MM.1S (cell line): ENCODE measurements at regions not wholly inside any gene's neighbourhood (a gene's known extent, or its start where the extent isn't known, plus 50 kb on each side); places are given as distances from the start of the nearest gene placed in this dataset.

Experiments used
- DNase-seq: peaks from one replicate; pipeline ENCODE4 v3.0.0-alpha.2; 2015
- H2AFZ ChIP-seq: fragments of 300-600 bp; sonication (generic); 2 replicates; pipeline ENCODE4 v1.6.0; 2016; ENCODE audit warnings: antibody characterized with exemption, low read length
- H3F3A ChIP-seq: fragments of 300-600 bp; sonication (generic); 2 replicates; pipeline ENCODE4 v1.6.1; 2016; ENCODE audit warnings: mild to moderate bottlenecking, antibody characterized with exemption, low read length, moderate library complexity, mixed read lengths; ENCODE audit not compliant: insufficient read depth
- H3K27ac ChIP-seq: fragments of 300-600 bp; sonication (generic); 2 replicates; pipeline ENCODE4 v1.5.1; 2016; ENCODE audit warnings: mild to moderate bottlenecking, low read length
- H3K27me3 ChIP-seq: fragments of 300-600 bp; sonication (generic); replicated peaks from 2 replicates; pipeline ENCODE4 v1.6.0; 2016; ENCODE audit warnings: low read length; ENCODE audit not compliant: insufficient read depth
- H3K36me3 ChIP-seq: fragments of 300-600 bp; sonication (generic); replicated peaks from 2 replicates; pipeline ENCODE4 v1.6.1; 2016; ENCODE audit warnings: mild to moderate bottlenecking, low read length, mixed read lengths; ENCODE audit not compliant: insufficient read depth
- H3K4me1 ChIP-seq: fragments of 300-600 bp; sonication (generic); 2 replicates; pipeline ENCODE4 v1.6.1; 2016; ENCODE audit warnings: low read length, mixed read lengths
- H3K4me2 ChIP-seq: fragments of 300-600 bp; sonication (generic); 2 replicates; pipeline ENCODE4 v1.6.0; 2016; ENCODE audit warnings: low read depth, low read length
- H3K4me3 ChIP-seq: fragments of 300-600 bp; sonication (generic); 2 replicates; pipeline ENCODE4 v1.5.1; 2016; ENCODE audit warnings: low read length, mixed read lengths
- H3K79me2 ChIP-seq: fragments of 300-600 bp; sonication (generic); 2 replicates; pipeline ENCODE4 v1.6.1; 2016; ENCODE audit warnings: mixed run types, low read length, mixed read lengths
- H3K9ac ChIP-seq: fragments of 300-600 bp; sonication (generic); 2 replicates; pipeline ENCODE4 v1.6.1; 2016; ENCODE audit warnings: low read length, mixed read lengths
- H3K9me2 ChIP-seq: fragments of 300-600 bp; sonication (generic); replicated peaks from 2 replicates; pipeline ENCODE4 v1.6.1; 2016; ENCODE audit warnings: mild to moderate bottlenecking, low read length, mixed read lengths; ENCODE audit not compliant: insufficient read depth
- H3K9me3 ChIP-seq: fragments of 300-600 bp; sonication (generic); replicated peaks from 2 replicates; pipeline ENCODE4 v1.6.1; 2016; ENCODE audit warnings: mild to moderate bottlenecking, low read length, mixed read lengths; ENCODE audit not compliant: insufficient read depth
- H4K20me1 ChIP-seq: fragments of 300-600 bp; sonication (generic); 2 replicates; pipeline ENCODE4 v1.6.1; 2016; ENCODE audit warnings: mild to moderate bottlenecking, low read length, moderate library complexity, mixed read lengths; ENCODE audit not compliant: insufficient read depth
- CTCF ChIP-seq: fragments of 300-600 bp; sonication (generic); IDR thresholded peaks from 2 replicates; pipeline ENCODE4 v1.5.1; 2016; ENCODE audit warnings: antibody characterized with exemption, low read length, mixed read lengths
- EZH2 ChIP-seq: fragments of 300-600 bp; sonication (generic); optimal IDR thresholded peaks from 2 replicates; pipeline ENCODE3; 2017; ENCODE audit warnings: low read depth, mild to moderate bottlenecking, antibody characterized with exemption, low read length, mixed read lengths
- EZH2phosphoT487 ChIP-seq: fragments of 300-600 bp; sonication (generic); IDR thresholded peaks from 2 replicates; pipeline ENCODE4 v1.6.1; 2018; ENCODE audit warnings: antibody characterized with exemption, low read length

- Histone ChIP-seq H3K27me3 (no peaks in the 10 kb centered on the region), H3K4me2 (no peak overlapping the region), H2AFZ (no peak overlapping the region), H3K27ac (no peak overlapping the region), H3K9ac (no peak overlapping the region), H3K36me3 (no peaks in the 10 kb centered on the region), H3K4me1 (no peaks in the 10 kb centered on the region), H4K20me1 (no peaks in the 10 kb centered on the region), H3F3A (no peaks in the 10 kb centered on the region), H3K4me3 (no peak overlapping the region), H3K79me2 (no peaks in the 10 kb centered on the region), H3K9me3 (no peaks in the 10 kb centered on the region), H3K9me2 (no peaks in the 10 kb centered on the region)
- no peak for DNase-seq
- TF ChIP-seq CTCF (no peak), EZH2 (no peak), EZH2phosphoT487 (no peak)
These were observed 507.3 kb upstream of the CBLB start for GRCh38 chr3:106376016-106376570.

DNA sequence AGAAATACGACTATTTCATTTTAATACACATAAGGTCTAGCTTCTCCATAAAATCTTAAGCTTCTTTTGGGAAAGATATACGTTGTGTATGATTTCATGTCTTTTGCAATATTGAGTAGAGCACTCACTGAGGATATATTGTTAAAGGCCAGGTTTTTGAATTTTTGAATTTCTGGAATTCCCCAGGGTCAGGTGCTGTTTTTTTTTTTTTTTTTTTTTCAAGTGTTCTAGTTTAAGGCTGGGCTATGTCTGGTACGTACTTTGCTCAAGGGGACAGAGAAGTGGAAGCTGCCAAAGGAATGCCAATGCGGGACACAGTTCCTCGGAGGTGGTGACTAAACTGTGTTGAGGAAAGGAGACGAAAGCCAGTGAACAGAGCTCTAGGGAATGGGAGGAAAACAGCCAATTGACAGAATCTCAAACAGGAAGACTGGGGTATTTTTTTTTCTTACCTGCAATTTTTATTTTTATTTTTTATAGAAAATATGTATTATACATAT is 510.5 kb upstream of the CBLB start:
- Histone ChIP-seq H3K79me2 (no peaks in the 10 kb centered on the region), H3K9ac (no peak overlapping the region), H3K4me1 (no peaks in the 10 kb centered on the region), H3K36me3 (no peaks in the 10 kb centered on the region), H3K27me3 (no peaks in the 10 kb centered on the region), H3F3A (no peaks in the 10 kb centered on the region), H4K20me1 (no peaks in the 10 kb centered on the region), H3K27ac (no peak overlapping the region), H3K4me3 (no peak overlapping the region), H3K4me2 (no peak overlapping the region), H3K9me2 (no peaks in the 10 kb centered on the region), H3K9me3 (no peaks in the 10 kb centered on the region), H2AFZ (no peak overlapping the region)
- TF ChIP-seq EZH2phosphoT487, result no peak
- no peak for TF ChIP-seq CTCF
- TF ChIP-seq EZH2, result no peak
- no peak for DNase-seq

- no peaks in the 10 kb centered on the region for H3K4me1 ChIP-seq
- no peaks in the 10 kb centered on the region for H3K36me3 ChIP-seq
- no peak overlapping the region for H2AFZ ChIP-seq
- H3F3A ChIP-seq, result no peaks in the 10 kb centered on the region
- H4K20me1 ChIP-seq, result no peaks in the 10 kb centered on the region
- no peak overlapping the region for H3K4me3 ChIP-seq
- H3K79me2 ChIP-seq, result no peaks in the 10 kb centered on the region
- no peaks in the 10 kb centered on the region for H3K9me2 ChIP-seq
- no peaks in the 10 kb centered on the region for H3K27me3 ChIP-seq
- no peaks in the 10 kb centered on the region for H3K9me3 ChIP-seq
- no peak for DNase-seq
- TF ChIP-seq EZH2 (no peak), CTCF (no peak), EZH2phosphoT487 (no peak)
- no peak overlapping the region for H3K4me2 ChIP-seq
- no peak overlapping the region for H3K9ac ChIP-seq
- H3K27ac ChIP-seq, result no peak overlapping the region
These were observed 511.4 kb upstream of the CBLB start for GRCh38 chr3:106380232-106380631.
